HFF-Myc (cell line): ENCODE measurements at regions not wholly inside any gene's neighbourhood (a gene's known extent, or its start where the extent isn't known, plus 50 kb on each side); places are given as distances from the start of the nearest gene placed in this dataset.

Experiments used
- DNase-seq: peaks from one replicate; pipeline ENCODE4 v3.0.0-alpha.2; 2011; ENCODE audit warnings: low read depth; ENCODE audit errors: extremely low read depth
- H3K4me3 ChIP-seq: replicated peaks from 2 replicates; pipeline ENCODE4 v1.5.1; 2011; ENCODE audit warnings: low read depth, mild to moderate bottlenecking, control low read depth, low read length
- CTCF ChIP-seq: IDR thresholded peaks from 2 replicates; pipeline ENCODE4 v1.5.1; 2012; ENCODE audit warnings: mild to moderate bottlenecking, low read depth, low read length, control low read depth; ENCODE audit errors: missing control alignments

GRCh38 chr13:104648291-104648690 lies 1582.1 kb upstream of the SLC10A2 start:
- no peak for DNase-seq
- no peak for TF ChIP-seq CTCF
- H3K4me3 ChIP-seq, result no peak overlapping the region

GRCh38 chr13:104645786-104646185 lies 1579.6 kb upstream of the SLC10A2 start:
- no peak for DNase-seq
- TF ChIP-seq CTCF, result no peak

DNA sequence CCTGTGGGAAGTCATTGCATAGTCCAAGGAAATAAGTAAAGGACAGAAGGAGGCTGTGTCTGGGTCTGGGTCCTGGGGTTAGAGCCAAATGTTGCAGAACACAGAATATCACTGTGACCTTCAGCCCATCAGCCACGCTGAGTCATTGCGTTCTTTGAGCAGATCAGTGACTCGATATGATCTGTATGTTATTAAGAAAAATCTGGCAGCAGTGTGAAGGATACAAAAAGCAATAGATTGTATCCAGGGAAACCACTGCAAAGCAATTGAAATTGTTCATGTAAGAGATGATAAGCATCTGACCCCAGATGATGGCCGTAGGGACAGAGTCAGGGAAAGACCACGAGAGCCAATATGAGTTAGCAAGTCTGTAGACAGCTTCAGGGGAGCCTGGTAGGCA lies 1575.1 kb upstream of the SLC10A2 start:
- H3K4me3 ChIP-seq, result no peak overlapping the region
- no peak for TF ChIP-seq CTCF
- DNase-seq, result no peak

More at GRCh38 chr13:104645786-104646185, 1579.6 kb upstream of the SLC10A2 start:
- H3K4me3 ChIP-seq, result no peak overlapping the region

- no peak for TF ChIP-seq CTCF
- H3K4me3 ChIP-seq, result no peak overlapping the region
- no peak for DNase-seq
Measured at GRCh38 chr13:104635879-104636278, 1569.7 kb upstream of the SLC10A2 start.

GRCh38 chr13:104634016-104634415 lies 1567.8 kb upstream of the SLC10A2 start:
- no peak overlapping the region for H3K4me3 ChIP-seq
- no peak for TF ChIP-seq CTCF
- no peak for DNase-seq

DNA sequence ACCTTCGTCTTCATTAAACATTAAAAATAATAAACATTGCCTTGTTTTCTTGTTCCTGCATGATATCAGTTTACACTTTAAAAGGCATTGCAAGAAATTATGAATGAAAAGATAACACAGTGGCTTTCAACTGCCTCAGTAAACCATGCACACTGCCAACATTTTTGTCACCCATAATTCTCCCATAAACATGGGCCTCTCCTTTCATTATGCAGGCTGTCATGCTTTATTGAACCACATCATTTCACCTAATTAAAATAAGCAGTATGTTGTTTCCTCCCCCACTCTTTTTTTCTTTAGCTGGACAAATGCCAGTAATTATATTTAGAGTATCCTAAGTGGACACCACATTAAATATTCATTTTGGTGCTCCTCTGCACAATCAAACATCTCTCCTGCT lies 1566.5 kb upstream of the SLC10A2 start:
- TF ChIP-seq CTCF, result no peak
- DNase-seq, result no peak

GRCh38 chr13:104625201-104625600 lies 1559.0 kb upstream of the SLC10A2 start:
- no peak for DNase-seq
- no peak overlapping the region for H3K4me3 ChIP-seq
- no peak for TF ChIP-seq CTCF

More for the DNA sequence above, 1566.5 kb upstream of the SLC10A2 start:
- H3K4me3 ChIP-seq, result no peak overlapping the region
